ENCODE measurements at regions not wholly inside any gene's neighbourhood (a gene's known extent, or its start where the extent isn't known, plus 50 kb on each side); places are given as distances from the start of the nearest gene placed in this dataset.

- TF ChIP-seq GATA2 (CRISPR knock-in tag; IDR thresholded peaks at IDR 0.05) (no peak), JUND (IDR thresholded peaks at IDR 0.05) (no peak), MEF2A (IDR thresholded peaks at IDR 0.05; ENCODE audit: borderline replicate concordance, low read depth) (no peak), POLR2AphosphoS5 (IDR thresholded peaks at IDR 0.05; ENCODE audit: low read depth, low read length) (no peak)
- Histone ChIP-seq H3K4me2 (no peak overlapping the region), H3K9ac (no peak overlapping the region), H3K79me2 (ENCODE audit: insufficient read depth) (no peaks in the 10 kb centered on the region), H3K4me1 (ENCODE audit: control insufficient read depth in 1 of 2, insufficient read depth in 2 of 2, low read depth in 1 of 2, low read length in 1 of 2) (no peaks in the 10 kb centered on the region), H3K27ac (ENCODE audit: low read depth in 2 of 2, low read length in 1 of 2) (no peak overlapping the region), H4K20me1 (ENCODE audit: insufficient read depth) (no peaks in the 10 kb centered on the region), H2AFZ (ENCODE audit: low read depth) (no peak overlapping the region), H3K9me3 (no peaks in the 10 kb centered on the region), H3F3A (replicated peaks; ENCODE audit: insufficient read depth) (no peaks in the 10 kb centered on the region), H3K27me3 (ENCODE audit: insufficient read depth) (no peaks in the 10 kb centered on the region), H3K9me2 (no peaks in the 10 kb centered on the region), H3K4me3 (ENCODE audit: low read depth in 2 of 2, low read length in 1 of 2) (no peak overlapping the region), H3K36me3 (replicated peaks in 1 of 2; ENCODE audit: control insufficient read depth in 1 of 2, insufficient read depth in 2 of 2, low read length in 1 of 2) (no peaks in the 10 kb centered on the region)
- CTCF ChIA-PET, result no interaction called here
- 34% methylated on average over 4 of the region's 4 CpGs for WGBS (ENCODE audit: low lambda C conversion rate)
- no peak for DNase-seq
- POLR2A ChIA-PET, result no interaction called here
Observed at GRCh38 chr9:1880038-1880565, 135.0 kb upstream of the SMARCA2 start.

GRCh38 chr9:1881708-1882295, 133.3 kb upstream of the SMARCA2 start:
- Histone ChIP-seq H3F3A (replicated peaks; ENCODE audit: insufficient read depth) (no peaks in the 10 kb centered on the region), H2AFZ (ENCODE audit: low read depth) (no peak overlapping the region), H3K36me3 (replicated peaks in 1 of 2; ENCODE audit: control insufficient read depth in 1 of 2, insufficient read depth in 2 of 2, low read length in 1 of 2) (no peaks in the 10 kb centered on the region), H3K27ac (ENCODE audit: low read depth in 2 of 2, low read length in 1 of 2) (no peak overlapping the region), H3K9me3 (no peaks in the 10 kb centered on the region), H3K9me2 (no peaks in the 10 kb centered on the region), H3K9ac (no peak overlapping the region), H3K79me2 (ENCODE audit: insufficient read depth) (no peaks in the 10 kb centered on the region), H3K4me1 (ENCODE audit: control insufficient read depth in 1 of 2, insufficient read depth in 2 of 2, low read depth in 1 of 2, low read length in 1 of 2) (no peaks in the 10 kb centered on the region), H3K27me3 (ENCODE audit: insufficient read depth) (no peaks in the 10 kb centered on the region), H4K20me1 (ENCODE audit: insufficient read depth) (no peaks in the 10 kb centered on the region), H3K4me3 (ENCODE audit: low read depth in 2 of 2, low read length in 1 of 2) (no peak overlapping the region), H3K4me2 (no peak overlapping the region)
- ChIA-PET POLR2A (no interaction called here), CTCF (no interaction called here)
- no peak for DNase-seq
- TF ChIP-seq TAF1 (IDR thresholded peaks at IDR 0.05; ENCODE audit: borderline replicate concordance, low read depth, low read length), result no peak
- TF ChIP-seq MEF2A (IDR thresholded peaks at IDR 0.05; ENCODE audit: borderline replicate concordance, low read depth), result no peak
- no peak for TF ChIP-seq RXRA (IDR thresholded peaks at IDR 0.05; ENCODE audit: borderline replicate concordance, low read depth)
- TF ChIP-seq GATA2 (CRISPR knock-in tag; IDR thresholded peaks at IDR 0.05), result no peak
- no peak for TF ChIP-seq USF1 (IDR thresholded peaks at IDR 0.05; ENCODE audit: borderline replicate concordance, low read depth)
- no peak for TF ChIP-seq ELF1 (IDR thresholded peaks at IDR 0.05)
- no peak for TF ChIP-seq NFIC (IDR thresholded peaks at IDR 0.05; ENCODE audit: borderline replicate concordance)
- no peak for TF ChIP-seq EP300 (IDR thresholded peaks at IDR 0.05; ENCODE audit: borderline replicate concordance in 1 of 2, low read depth in 1 of 2, low read length in 1 of 2)
- no peak for TF ChIP-seq TEAD4 (IDR thresholded peaks at IDR 0.05; ENCODE audit: borderline replicate concordance, insufficient read depth)
- no peak for TF ChIP-seq GABPA (IDR thresholded peaks at IDR 0.05; ENCODE audit: low read depth)
- WGBS (ENCODE audit: low lambda C conversion rate), result 0% methylated on average over 2 of the region's 2 CpGs
